SIG-M5 (cell line): ENCODE measurements at regions not wholly inside any gene's neighbourhood (a gene's known extent, or its start where the extent isn't known, plus 50 kb on each side); places are given as distances from the start of the nearest gene placed in this dataset.

Source experiments
- DNase-seq: peaks from one replicate; lab custom pipeline; 2025; lab: John Stamatoyannopoulos, UW

- DNase-seq, result no peak
Observed at GRCh38 chr5:136694258-136694657, 328.9 kb upstream of the TRPC7 start.

DNA sequence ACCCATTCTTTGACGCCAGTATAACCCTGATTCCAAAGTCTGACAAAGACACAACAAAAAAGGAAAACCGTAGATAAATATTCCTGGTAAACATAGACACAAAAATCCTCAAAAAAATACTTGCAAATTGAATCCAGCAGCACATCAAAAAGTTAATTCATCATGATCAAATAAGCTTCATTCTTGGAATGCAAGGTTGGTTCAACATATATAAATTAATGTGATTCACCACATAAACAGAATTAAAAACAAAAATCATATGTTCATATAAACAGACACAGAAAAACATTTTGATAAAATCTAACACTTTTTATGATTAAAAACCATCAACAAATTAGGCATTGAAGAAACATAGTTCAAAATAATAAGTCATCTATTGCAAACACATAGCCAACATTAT, 324.2 kb upstream of the TRPC7 start:
- DNase-seq, result no peak

GRCh38 chr5:136686192-136686872, 321.0 kb upstream of the TRPC7 start:
- DNase-seq, result no peak

DNA sequence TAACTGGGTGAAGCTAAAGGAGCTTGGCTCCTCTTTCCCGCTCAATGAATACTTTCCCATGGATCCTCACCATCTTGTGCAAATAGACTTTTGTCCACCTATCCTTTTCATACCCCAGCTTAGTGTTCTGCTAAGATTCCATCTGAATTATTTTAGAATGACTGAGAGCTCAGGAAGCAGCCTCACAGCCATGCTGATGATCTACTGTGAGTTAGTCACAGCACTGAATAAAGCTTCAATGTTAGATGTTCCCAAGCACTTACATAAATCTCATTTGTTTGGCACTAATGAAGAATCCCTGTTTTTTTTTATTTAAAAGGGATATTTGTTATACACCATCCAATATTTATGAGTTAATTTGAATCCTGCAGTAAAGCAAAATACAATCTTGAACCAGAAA, 317.6 kb upstream of the TRPC7 start:
- DNase-seq, result no peak

- no peak for DNase-seq
Observed at GRCh38 chr5:136679233-136679632, 313.9 kb upstream of the TRPC7 start.

GRCh38 chr5:136677217-136677616, 311.9 kb upstream of the TRPC7 start:
- no peak for DNase-seq

DNA sequence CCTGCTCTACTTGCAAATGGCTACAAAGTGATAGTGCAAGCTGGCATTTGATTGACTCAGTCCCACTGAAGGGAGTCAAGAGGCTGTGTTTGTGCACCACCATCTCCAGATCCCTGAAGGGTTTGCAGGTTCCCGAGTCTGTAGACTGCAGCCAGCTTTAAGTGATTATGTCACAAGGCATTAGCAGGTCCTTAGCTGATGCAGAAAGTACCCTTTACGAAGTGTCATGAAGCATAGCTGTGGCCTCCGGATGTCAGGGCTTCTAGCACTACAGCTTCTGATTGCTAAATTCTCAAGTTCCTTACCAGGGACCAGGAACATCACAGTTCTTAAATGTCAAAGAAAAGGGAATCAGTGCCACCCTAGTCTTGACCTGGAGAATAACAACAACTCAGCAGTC, 311.3 kb upstream of the TRPC7 start:
- no peak for DNase-seq

GRCh38 chr5:136675769-136676168, 310.4 kb upstream of the TRPC7 start:
- DNase-seq, result no peak

DNA sequence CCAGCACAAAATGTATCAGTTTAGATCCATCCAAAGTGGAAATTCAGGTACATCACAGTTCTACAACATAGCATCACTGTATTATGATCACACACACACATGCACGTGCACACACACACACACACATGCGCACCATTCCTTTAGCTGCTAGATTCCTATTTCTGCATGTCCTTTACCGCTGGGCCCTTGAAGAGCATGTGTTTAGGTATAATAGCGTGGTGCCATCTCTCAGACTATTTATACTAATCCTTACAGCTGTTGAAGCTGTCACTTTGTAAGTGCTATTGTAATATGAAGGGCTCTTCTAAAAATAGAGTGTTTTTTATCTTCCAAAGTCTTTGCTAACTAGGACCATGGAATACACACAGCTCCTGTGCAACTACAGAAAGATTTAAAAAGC, 308.8 kb upstream of the TRPC7 start:
- no peak for DNase-seq

DNA sequence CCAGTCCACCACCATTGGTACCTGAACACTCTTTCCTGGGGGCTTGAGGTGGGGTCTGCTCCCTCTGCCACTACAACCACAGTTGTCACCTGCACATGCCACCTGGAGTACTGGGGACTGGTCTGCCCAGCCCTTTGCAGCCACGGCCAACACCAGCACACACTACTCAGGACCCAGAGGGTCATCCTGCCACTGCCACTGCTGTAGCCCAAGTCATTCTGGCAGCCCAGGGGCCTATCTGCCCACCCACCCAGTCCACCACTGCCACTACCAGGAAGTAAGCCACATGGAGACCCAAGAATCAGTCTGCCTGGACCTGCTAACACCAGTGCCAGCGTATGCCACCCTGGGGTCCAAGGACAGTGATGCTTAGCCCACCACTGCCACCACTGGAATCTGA, 302.4 kb upstream of the TRPC7 start:
- DNase-seq, result no peak

DNA sequence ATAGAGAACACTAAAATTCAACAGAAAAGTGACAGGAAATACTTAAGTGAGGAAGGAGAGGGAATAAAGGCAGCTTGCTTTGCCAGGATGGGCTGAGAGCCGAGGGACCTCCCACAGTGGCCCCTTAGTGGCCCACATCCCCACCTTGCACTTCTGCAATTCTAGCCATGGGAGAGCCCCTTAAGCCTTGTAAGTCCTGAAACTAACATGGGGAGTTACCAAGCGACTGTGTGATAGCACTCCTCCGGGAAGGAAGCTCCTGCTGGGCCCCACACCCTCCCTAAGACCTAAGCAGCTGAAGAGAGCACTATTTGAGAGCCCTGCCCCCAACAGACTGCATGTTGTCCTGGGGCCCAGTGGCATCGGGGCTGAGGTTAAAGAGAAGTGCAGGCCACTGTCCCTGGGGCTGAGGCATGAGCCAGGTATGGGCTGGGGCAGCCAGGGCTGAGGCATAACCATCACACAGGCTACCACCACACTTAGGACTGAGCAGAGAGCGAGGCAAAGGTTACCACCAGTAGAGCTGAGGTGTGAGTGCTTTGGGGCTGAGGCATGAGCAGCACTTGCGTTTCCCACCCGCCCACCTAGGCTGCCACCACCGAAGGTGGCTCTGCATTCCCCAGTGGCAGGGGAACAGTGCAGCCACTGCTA, 301.8 kb upstream of the TRPC7 start:
- no peak for DNase-seq

- DNase-seq, result no peak
Observed at GRCh38 chr5:136665331-136665730, 300.0 kb upstream of the TRPC7 start.

GRCh38 chr5:136661026-136661425, 295.7 kb upstream of the TRPC7 start:
- DNase-seq, result no peak

- DNase-seq, result no peak
Observed at GRCh38 chr5:136656811-136657210, 291.5 kb upstream of the TRPC7 start.

DNA sequence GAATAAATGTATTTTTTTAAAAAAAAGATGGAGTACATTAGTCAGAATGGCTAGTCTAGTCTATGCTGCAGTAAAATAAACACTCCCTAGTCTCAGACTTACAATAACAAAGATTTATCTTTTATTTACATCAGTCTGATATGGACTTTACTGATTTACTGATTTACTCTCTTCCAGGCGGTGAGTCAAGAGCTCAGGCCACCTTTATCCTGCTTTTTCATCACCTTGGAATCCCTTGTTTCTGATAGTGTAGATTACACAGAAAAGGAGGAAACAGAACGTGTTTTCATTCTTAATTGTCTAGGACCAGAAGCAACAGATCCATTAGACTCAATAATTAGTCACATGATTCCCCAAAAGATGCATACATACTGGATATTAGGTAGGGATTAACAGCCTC, 290.1 kb upstream of the TRPC7 start:
- DNase-seq, result no peak

DNA sequence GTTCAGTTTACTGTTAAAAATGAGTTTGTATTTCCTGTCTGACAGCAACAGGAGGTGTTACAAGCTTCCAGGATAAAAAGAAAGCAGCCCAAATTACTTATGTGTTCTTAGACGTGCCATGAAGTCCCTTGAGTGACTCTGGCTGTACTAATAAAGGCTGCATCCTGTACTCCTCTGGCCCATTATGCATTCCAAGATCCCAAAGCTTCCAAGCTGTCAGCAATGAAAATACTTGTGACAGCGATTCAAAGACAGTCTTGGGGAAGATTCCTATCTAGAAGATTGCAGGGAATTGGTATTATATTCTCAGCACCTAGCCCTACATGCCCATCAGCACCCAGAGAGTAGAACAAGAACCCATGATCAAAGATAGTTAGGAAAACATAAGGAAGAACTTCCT, 281.6 kb upstream of the TRPC7 start:
- DNase-seq, result no peak

DNA sequence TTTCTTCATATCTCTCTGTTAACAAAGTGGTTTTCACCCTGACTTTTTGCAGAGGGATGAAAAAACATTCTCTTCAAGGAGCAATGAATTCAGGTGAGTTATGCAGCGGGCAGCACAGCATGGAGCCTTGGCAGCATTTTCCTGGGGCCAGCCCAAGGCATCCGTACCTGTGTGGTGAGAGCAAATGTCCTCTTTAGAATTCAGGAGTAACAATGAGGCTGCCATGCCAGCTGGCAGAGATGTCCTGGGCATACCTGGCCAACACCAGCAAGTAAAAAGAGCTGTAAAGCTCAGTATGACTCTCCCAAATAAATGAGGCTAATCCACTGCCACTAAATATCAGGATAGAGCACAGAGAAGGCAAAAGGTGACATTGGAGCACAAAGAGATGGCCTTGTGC, 277.6 kb upstream of the TRPC7 start:
- DNase-seq, result no peak

GRCh38 chr5:136639616-136640015, 274.3 kb upstream of the TRPC7 start:
- DNase-seq, result no peak

DNA sequence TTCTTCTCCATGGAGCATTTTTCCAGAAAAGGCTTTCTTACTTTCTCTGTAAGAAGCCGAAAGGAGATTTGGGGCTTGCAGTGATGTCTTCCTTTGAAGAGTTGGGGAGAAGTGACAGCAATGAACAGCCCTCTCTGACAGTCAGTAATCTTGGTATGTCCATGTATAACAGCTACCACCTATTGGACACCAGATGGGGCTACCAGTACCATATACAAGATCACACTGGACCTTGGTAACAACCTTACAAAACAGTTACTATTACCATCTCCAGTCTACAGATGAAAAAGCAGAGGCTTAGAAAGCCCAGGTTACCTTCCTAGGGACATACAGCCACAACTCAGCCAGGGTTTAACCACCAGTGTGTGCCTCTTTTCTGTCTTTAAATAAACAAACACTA, 272.7 kb upstream of the TRPC7 start:
- DNase-seq, result no peak

DNA sequence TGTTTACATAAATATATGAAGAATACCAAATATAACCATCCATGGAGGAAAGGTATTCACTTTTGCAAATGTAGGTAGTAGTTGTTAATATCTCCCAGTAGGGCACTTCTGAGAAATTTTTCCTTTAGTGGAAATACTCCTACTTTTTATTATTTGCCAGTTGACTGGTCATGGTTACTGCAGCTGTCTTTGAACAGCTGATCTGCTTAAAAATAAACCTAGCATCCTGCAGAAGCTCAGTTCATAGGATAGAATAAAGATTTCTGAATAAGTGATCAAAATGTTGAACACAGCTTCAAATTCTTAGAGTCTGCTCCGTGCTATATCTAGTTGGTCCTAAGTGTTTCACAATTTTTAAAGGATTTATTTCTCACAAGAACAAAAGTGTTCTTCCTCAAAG, 270.7 kb upstream of the TRPC7 start:
- DNase-seq, result no peak

DNA sequence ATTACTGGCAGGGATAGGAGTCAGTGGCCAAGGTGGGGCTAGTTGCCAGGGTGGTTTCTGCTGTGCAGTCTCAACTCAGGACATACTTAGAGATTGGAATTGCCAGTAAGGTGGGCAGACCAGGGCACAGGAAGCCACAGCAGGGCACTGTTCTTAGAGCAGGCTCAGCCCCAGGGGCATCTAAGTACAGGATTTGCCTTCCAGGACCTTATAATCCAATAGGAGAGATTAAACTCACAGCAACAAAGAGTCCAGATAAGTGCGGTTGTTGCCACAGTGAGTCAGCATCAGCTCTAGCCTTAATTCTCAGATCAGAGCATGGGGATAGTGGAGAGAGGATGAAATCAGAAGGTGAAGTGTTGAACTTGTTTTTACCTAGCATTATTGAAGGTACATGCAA, 265.8 kb upstream of the TRPC7 start:
- no peak for DNase-seq

DNA sequence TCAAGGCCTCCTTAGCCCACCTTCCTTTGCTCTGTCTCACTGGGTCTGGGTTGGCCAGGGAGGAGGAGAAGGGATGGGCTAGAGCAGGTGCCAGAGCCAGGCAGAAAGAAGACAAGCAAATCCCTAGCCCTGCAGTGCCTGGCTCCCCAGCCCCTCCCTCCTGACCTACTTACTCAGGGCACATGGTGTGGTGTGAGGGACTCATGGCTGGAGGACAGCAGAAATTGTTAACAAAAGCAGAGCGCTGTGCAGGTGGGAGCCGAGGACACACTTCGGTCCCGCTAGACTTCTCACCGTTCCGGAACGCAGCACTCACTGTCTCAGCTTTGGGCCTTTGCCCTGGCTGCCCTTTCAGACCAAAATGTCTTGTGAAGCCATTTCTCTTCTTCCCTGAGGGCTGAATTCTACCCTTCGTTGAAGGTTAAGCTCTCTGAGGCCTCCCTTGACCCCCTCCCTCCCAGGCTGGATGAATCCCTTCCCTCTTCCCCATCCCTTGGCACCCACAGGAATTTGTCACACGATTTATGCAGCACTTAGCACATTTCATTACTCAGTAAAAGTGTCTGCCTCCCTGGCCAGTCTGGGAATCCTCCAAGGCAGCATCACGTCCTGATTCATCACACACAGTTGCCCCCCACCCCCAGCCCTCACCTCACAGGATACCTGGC, 263.9 kb upstream of the TRPC7 start:
- no peak for DNase-seq

DNA sequence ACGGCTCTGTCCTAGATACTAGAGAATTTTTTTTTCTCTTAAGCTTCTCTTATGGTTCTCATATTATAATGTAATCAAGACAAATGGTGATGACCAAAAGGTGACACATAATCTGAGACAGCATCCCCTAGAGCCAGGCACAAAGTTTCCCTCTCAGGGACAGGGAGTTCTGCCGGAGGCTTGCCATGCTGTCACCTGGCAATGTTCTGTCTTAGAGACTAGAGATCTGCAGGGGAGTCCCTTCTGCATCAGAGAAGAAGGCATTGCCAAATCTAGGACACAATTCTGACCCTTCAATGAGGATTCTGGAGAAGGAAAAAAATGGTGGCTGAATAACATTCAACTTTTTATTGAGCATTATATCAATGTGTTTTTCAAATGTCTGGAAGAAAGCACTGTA, 261.2 kb upstream of the TRPC7 start:
- no peak for DNase-seq

DNA sequence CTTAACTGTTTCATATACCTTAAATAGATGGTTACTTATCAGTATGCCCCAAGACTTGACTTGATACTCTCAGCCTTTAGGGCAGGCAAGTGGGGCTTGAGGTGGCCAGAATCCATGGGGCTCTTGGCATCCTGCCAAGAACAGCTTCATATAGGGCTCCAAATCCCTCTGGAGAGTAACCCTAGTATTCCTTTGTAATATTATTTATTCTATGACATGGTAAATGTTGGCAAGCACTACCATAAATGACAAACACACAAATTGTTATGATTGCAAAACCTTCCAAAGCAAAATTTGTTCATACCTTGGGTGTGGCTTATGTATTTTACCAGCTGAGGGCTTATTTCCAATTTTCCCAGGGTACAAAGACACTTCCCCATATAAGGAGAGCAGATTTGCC, 257.4 kb upstream of the TRPC7 start:
- DNase-seq, result no peak
